SH-SY5Y (cell line): ENCODE measurements at regions not wholly inside any gene's neighbourhood (a gene's known extent, or its start where the extent isn't known, plus 50 kb on each side); places are given as distances from the start of the nearest gene placed in this dataset.

Source experiments
- GATA2 ChIP-seq: IDR thresholded peaks from 2 replicates; pipeline ENCODE4 v1.6.1; 2011; ENCODE audit warnings: mild to moderate bottlenecking, low read depth, low read length
- GATA3 ChIP-seq: IDR thresholded peaks from 2 replicates; pipeline ENCODE4 v1.6.1; 2011; ENCODE audit warnings: low read depth, mild to moderate bottlenecking, low read length, moderate library complexity

DNA sequence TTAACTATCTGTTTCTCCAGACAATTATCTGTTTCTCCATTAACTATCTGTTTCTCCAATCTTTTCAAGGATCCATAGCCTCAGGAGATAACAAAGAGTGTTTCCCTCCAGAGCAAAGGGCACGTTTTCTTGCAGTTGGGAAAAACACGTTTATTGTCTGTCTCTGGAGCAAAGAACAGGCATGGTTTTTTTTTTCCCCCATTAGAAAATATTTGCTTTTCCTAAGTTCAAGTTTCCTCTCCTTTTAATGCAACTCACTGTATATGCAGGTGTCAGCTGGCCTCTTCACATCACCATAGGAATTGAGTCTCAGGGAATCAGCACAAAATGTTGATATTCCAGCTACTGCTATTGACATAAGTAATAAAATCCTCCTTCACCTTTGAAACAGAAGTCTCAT, 984.4 kb downstream of the RAB28 start:
- TF ChIP-seq GATA2 (no peak), GATA3 (no peak)
